Choroid plexus epithelial cell (primary cell): ENCODE measurements at regions not wholly inside any gene's neighbourhood (a gene's known extent, or its start where the extent isn't known, plus 50 kb on each side); places are given as distances from the start of the nearest gene placed in this dataset.

ENCODE experiments used
- DNase-seq: peaks from one replicate; pipeline ENCODE4 v3.0.0-alpha.2; 2010; ENCODE audit warnings: low read depth
- H3K4me3 ChIP-seq: 2 replicates; pipeline ENCODE4 v1.5.1; 2011; ENCODE audit warnings: low read depth, mild to moderate bottlenecking, control low read depth, low read length, moderate library complexity
- TF ChIP-seq, protein P1 (sequence below): conservative IDR thresholded peaks from 2 replicates; pipeline ENCODE4 v1.5.1; 2011; ENCODE audit warnings: low read depth, mild to moderate bottlenecking, control low read depth, inconsistent platforms, low read length, moderate library complexity

DNA sequence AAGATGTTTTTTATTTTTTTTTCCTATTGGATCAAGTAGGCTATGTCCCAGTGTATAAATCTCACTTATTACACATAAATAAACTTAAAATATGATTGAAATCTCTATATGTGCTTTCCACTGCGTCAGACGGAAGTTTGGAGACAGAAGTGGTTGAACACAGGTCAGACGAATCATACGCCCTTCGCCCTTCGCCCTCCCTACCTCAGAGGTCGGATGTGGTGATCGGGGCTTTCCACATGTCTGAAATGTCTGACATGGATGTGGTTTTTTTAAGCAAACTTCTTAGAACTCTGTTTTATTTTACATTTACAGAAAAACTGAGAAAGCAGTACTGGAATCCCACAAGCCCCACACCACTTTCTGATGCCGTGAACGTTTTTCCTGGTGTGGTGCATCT lies 344.4 kb downstream of the THBS2 start:
- TF ChIP-seq, protein P1, sequence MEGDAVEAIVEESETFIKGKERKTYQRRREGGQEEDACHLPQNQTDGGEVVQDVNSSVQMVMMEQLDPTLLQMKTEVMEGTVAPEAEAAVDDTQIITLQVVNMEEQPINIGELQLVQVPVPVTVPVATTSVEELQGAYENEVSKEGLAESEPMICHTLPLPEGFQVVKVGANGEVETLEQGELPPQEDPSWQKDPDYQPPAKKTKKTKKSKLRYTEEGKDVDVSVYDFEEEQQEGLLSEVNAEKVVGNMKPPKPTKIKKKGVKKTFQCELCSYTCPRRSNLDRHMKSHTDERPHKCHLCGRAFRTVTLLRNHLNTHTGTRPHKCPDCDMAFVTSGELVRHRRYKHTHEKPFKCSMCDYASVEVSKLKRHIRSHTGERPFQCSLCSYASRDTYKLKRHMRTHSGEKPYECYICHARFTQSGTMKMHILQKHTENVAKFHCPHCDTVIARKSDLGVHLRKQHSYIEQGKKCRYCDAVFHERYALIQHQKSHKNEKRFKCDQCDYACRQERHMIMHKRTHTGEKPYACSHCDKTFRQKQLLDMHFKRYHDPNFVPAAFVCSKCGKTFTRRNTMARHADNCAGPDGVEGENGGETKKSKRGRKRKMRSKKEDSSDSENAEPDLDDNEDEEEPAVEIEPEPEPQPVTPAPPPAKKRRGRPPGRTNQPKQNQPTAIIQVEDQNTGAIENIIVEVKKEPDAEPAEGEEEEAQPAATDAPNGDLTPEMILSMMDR, result no peak
- DNase-seq, result peak; percentile 74
- no peak overlapping the region for H3K4me3 ChIP-seq

DNA sequence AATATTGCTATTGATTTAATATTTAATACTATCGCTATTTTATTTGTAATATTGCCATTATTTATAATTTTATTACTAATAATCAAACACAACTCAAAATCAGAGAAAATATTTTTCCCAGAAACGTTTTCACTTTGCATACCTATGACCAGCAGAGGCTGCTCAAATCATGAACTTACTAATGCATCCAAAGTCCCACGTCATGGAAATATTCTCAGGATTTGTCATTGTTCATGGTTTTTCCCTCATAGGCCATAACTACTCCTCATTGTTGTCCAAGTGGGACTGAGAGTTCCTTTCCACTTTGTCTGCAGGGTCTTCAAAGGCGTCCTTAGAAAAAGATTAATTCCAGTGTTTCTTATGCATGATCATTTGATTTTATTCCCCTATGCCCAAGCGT lies 344.8 kb downstream of the THBS2 start:
- peak; percentile 86 for DNase-seq
- no peak overlapping the region for H3K4me3 ChIP-seq
- TF ChIP-seq, protein P1, result peak; percentile 49

DNA sequence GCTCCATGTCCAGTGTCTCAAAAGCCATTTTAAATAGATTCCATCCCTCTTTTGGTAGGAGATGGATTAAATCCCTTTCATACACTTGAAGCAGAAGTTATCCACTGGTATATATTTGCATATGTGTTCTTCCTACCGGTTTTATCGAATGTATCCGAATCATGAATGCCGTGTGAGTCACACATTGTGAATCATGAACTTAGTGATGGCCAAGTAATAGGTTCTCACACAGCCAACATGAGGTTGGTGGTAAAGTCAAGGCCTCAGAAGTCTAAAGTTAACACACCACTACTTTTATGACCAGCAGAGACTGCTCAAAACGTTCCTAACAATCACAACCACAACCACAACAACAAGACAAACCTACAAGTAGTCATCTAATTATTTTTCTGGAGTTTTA lies 345.5 kb downstream of the THBS2 start:
- DNase-seq, result peak; percentile 62
- TF ChIP-seq, protein P1, result no peak
- no peak overlapping the region for H3K4me3 ChIP-seq

DNA sequence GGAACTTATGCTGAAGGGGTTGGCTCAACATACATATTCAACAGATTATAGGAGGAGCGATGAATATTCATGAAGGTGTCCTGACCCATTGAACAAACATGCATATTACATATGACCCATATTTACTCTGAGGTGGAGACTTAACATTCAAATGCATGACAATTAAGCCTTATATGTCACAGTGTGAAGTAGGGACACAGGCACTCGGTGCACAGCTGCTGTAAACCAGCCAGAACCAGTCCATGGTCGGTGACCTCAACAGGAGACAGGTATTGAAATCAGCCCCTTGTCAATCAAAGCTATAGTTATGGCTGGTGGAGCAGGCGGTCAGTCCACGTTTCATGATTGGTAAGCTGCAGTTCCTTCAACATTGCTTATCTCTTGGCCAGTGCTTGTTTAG lies 347.3 kb downstream of the THBS2 start:
- no peak for DNase-seq
- no peak overlapping the region for H3K4me3 ChIP-seq
- TF ChIP-seq, protein P1, result no peak

DNA sequence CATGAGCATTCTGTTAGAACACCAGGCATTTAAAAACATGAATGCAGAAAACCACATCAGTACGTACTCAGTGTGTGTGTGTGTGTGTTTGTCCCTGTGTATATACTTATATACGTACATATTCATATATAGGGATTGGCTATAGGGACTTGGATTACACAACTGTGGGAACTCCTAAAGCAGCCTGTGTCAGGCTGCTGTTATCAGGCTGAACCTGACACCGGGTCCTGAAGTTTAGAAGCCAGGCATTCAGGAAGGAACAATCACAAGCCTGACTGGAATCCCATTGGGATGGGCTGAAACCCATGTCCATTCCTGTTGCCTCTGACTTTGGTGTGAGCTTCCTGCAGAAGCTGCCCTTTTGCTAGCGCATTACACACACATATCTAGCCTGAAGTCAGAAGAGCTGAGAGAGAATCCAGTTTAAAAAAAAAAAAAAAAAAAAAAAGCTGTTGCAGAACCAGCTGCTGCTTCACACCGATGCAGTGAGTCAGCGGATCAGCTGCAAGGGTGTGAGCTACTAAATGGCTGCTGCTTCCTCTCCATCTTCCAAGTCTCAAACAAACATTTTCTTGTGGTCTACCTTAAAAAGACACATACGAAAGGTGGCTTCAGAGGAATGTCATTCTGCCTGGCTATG lies 348.1 kb downstream of the THBS2 start:
- peak; percentile 38 for DNase-seq
- TF ChIP-seq, protein P1, result no peak
- no peak overlapping the region for H3K4me3 ChIP-seq

DNA sequence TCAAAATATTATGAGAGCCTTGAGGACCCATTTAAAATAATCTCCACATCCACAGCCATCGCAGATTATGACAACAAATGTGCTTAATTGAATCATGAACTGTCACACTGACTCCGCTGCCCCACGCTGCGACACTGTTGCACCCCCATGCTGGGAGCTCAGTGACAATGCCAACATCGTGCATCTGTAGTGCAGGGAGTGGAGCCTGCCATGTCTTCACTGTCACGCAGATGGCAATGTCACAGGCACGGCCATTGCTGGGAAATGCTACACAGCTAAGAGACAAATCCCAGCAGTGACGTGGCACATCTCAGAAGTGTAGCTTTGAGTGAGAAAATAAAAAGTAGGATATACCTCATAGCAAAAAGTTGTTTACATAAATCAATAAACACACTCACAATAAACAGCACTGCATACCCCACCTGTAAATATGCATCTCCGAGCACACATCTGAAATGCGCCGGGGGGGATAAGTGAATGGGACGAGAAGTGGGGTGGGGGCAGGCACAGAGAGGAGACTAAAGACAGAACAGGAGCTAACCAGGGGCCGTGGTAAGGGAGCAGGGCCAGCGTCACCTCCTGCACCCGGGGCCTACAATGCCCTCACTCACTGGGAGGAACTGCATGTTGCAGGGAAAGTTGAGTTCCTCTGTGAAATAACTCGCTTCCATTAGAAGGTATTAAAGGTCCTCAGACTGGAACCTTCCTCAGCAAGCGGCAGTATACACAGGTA lies 349.9 kb downstream of the THBS2 start:
- TF ChIP-seq, protein P1, result no peak
- no peak for DNase-seq
- H3K4me3 ChIP-seq, result no peak overlapping the region

DNA sequence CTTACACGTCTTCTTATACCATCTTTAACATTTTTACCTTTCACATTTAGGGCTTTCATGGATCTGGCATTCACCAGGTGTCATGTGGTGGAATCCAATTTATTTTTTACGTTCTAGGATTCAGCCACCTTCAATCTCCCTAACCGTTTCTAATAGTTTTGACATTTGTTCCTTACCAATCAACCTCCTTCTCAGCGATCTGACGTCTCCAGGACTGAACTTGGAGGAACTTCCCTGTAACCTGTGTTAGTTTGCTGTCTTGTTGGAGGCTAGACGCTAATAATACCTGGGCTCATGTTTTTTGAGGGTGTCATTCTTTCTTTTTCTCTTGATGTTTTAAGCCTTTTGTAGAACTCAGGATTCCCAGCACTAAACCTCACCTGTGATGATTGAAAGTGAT lies 351.6 kb downstream of the THBS2 start:
- no peak for DNase-seq
- TF ChIP-seq, protein P1, result no peak

More for the DNA sequence above, 351.6 kb downstream of the THBS2 start:
- no peak overlapping the region for H3K4me3 ChIP-seq
